ENCODE measurements at regions not wholly inside any gene's neighbourhood (a gene's known extent, or its start where the extent isn't known, plus 50 kb on each side); places are given as distances from the start of the nearest gene placed in this dataset.

DNA sequence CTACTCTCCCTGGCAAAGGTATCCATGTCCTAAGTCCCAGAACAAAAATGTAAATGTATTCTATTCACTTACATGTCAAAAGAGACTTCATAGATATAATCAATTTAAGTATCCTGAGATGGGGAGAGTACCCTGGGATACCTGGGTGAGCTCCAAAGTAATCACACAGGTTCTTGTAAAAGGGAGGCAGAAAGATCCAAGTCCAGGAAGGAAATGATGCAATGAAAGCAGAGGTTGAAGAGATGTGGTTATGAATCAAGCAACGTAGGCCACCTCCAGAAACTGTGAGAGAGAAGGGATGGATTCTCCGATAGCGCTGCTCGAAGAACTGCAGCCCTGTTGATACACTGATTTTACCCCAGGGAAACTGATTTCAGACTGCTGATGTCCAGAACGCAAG, 93.9 kb upstream of the VGLL3 start:
- no peak for DNase-seq (ENCODE audit: low read depth, low spot score)
- Histone ChIP-seq H3K9me3 (ENCODE audit: insufficient read depth, low read length) (no peaks in the 10 kb centered on the region), H3K4me1 (ENCODE audit: insufficient read depth, insufficient read length) (no peaks in the 10 kb centered on the region), H3K27me3 (ENCODE audit: insufficient read depth, insufficient read length) (no peaks in the 10 kb centered on the region), H3K36me3 (ENCODE audit: insufficient read depth, insufficient read length, low read length) (no peaks in the 10 kb centered on the region), H3K9ac (ENCODE audit: insufficient read length, low read depth) (no peak overlapping the region), H3K4me3 (ENCODE audit: insufficient read length, low read depth) (no peak overlapping the region)
- TF ChIP-seq SUZ12 (IDR thresholded peaks at IDR 0.05; ENCODE audit: extremely low read depth, insufficient read depth, insufficient read length) (no peak), ZNF274 (IDR thresholded peaks at IDR 0.05; ENCODE audit: low read depth, low read length) (no peak), YY1 (IDR thresholded peaks at IDR 0.05; ENCODE audit: insufficient read depth, insufficient read length) (no peak)

DNA sequence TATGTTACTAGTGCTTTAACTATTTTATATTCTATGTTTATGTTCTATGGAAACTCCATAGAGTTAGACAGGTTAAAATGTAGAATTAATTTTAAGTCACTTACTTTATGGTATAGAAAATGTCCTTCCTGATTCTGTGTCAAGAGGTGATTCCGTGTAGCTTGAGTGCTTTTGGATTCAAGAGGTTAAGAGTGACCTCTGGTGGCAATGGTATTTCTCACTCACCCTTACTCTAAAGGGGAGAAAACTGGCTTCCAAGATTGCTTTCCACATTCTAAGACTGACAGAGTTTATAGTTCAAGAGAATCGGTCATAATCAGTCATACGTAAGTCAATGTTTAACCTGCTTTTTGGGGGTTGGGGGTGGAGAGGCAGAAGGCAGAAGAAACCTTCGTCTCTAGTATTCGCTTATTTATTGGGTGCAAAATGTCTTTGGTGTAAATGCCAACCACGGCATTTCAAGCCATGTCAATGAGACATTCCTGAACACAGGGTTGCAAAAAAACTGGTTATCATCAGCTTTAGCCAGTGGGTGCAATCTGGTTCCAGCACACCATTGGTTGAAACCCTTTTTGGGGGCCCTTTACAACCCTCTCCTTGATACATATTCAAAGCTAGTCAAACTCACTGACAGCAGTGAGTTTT, 92.0 kb upstream of the VGLL3 start:
- peak; percentile 51 for DNase-seq (ENCODE audit: low read depth, low spot score)
- TF ChIP-seq SUZ12 (IDR thresholded peaks at IDR 0.05; ENCODE audit: extremely low read depth, insufficient read depth, insufficient read length) (no peak), YY1 (IDR thresholded peaks at IDR 0.05; ENCODE audit: insufficient read depth, insufficient read length) (no peak), ZNF274 (IDR thresholded peaks at IDR 0.05; ENCODE audit: low read depth, low read length) (no peak)
- Histone ChIP-seq H3K27me3 (ENCODE audit: insufficient read depth, insufficient read length) (no peaks in the 10 kb centered on the region), H3K4me3 (ENCODE audit: insufficient read length, low read depth) (no peak overlapping the region), H3K9ac (ENCODE audit: insufficient read length, low read depth) (no peak overlapping the region), H3K4me1 (ENCODE audit: insufficient read depth, insufficient read length) (no peaks in the 10 kb centered on the region), H3K36me3 (ENCODE audit: insufficient read depth, insufficient read length, low read length) (no peaks in the 10 kb centered on the region), H3K9me3 (ENCODE audit: insufficient read depth, low read length) (no peaks in the 10 kb centered on the region)

DNA sequence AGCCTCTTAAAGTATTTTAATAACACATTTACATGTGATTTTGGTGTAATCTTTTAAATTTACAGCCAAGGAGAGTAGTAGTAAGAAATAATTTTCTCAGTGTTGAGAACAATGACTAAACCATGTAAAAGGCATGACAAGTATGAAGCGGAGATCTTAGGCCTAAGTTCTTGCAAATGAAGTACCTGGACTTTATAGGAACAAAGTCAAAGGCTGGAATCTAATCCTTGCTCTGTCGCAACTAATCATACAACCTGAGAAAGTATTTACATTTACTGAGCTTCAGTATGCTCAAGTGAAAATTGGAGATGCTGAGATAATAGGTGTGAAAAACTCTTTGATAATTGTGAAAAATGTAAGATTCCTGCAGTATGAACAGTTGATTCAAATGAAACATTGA, 86.4 kb upstream of the VGLL3 start:
- H3K27me3 ChIP-seq (ENCODE audit: insufficient read depth, insufficient read length), result no peaks in the 10 kb centered on the region
- no peaks in the 10 kb centered on the region for H3K36me3 ChIP-seq (ENCODE audit: insufficient read depth, insufficient read length, low read length)
- no peak overlapping the region for H3K9ac ChIP-seq (ENCODE audit: insufficient read length, low read depth)
- no peaks in the 10 kb centered on the region for H3K9me3 ChIP-seq (ENCODE audit: insufficient read depth, low read length)
- TF ChIP-seq SUZ12 (IDR thresholded peaks at IDR 0.05; ENCODE audit: extremely low read depth, insufficient read depth, insufficient read length) (no peak), ZNF274 (IDR thresholded peaks at IDR 0.05; ENCODE audit: low read depth, low read length) (no peak), YY1 (IDR thresholded peaks at IDR 0.05; ENCODE audit: insufficient read depth, insufficient read length) (no peak)
- H3K4me1 ChIP-seq (ENCODE audit: insufficient read depth, insufficient read length), result no peaks in the 10 kb centered on the region
- H3K4me3 ChIP-seq (ENCODE audit: insufficient read length, low read depth), result no peak overlapping the region
- DNase-seq (ENCODE audit: low read depth, low spot score), result no peak

DNA sequence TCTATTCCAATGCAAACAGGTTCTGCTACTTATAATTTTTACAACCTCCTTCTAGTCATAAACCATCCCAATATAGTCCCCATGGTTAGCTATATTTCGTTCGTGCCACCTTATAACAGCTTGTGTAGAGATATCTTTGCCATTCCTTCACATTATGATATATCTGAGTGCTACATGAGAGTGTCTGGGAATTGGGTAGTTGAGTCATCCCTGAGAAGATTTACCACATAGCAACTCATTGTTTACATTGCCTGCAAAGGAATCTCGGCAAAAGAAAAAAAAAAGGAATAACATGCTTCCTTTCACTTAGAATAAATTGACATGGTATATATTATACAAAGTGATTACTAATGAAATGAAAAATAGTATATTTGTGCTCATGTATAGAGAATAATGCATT, 86.0 kb upstream of the VGLL3 start:
- Histone ChIP-seq H3K9ac (ENCODE audit: insufficient read length, low read depth) (no peak overlapping the region), H3K27me3 (ENCODE audit: insufficient read depth, insufficient read length) (no peaks in the 10 kb centered on the region), H3K4me3 (ENCODE audit: insufficient read length, low read depth) (no peak overlapping the region), H3K4me1 (ENCODE audit: insufficient read depth, insufficient read length) (no peaks in the 10 kb centered on the region), H3K9me3 (ENCODE audit: insufficient read depth, low read length) (no peaks in the 10 kb centered on the region), H3K36me3 (ENCODE audit: insufficient read depth, insufficient read length, low read length) (no peaks in the 10 kb centered on the region)
- no peak for DNase-seq (ENCODE audit: low read depth, low spot score)
- TF ChIP-seq YY1 (IDR thresholded peaks at IDR 0.05; ENCODE audit: insufficient read depth, insufficient read length) (no peak), SUZ12 (IDR thresholded peaks at IDR 0.05; ENCODE audit: extremely low read depth, insufficient read depth, insufficient read length) (no peak), ZNF274 (IDR thresholded peaks at IDR 0.05; ENCODE audit: low read depth, low read length) (no peak)

DNA sequence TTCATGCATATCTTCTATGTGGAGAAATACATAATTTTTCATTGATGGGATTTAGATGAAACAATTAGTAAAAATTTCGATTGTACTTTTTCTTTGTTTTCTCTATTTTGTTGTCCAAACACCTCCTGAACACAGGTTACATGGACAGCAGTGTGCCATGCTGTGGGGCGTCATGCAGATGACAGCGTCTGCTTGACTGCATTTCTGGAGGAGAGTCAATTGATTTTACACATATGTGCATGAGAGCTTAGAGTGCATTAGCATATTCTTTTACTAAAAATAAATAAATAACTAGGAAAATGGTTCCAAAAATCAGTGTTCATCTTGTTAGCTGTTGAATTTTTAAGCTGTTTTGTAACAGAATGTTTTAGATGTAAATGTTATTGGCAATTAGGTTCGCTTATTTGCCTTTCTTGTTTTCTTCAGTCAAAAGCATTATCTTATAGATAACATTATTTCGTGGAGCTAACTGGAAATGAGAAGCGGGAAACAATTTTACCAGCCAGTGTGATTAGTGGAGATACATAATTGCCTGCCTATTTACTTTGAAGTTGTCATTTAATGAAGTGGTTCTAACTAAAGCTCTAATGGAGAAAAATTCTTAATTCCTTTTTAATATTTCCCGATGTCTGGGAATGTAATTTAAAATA, 82.7 kb upstream of the VGLL3 start:
- Histone ChIP-seq H3K36me3 (ENCODE audit: insufficient read depth, insufficient read length, low read length) (no peaks in the 10 kb centered on the region), H3K4me1 (ENCODE audit: insufficient read depth, insufficient read length) (no peaks in the 10 kb centered on the region), H3K9ac (ENCODE audit: insufficient read length, low read depth) (no peak overlapping the region), H3K4me3 (ENCODE audit: insufficient read length, low read depth) (no peak overlapping the region), H3K9me3 (ENCODE audit: insufficient read depth, low read length) (no peaks in the 10 kb centered on the region), H3K27me3 (ENCODE audit: insufficient read depth, insufficient read length) (no peaks in the 10 kb centered on the region)
- TF ChIP-seq ZNF274 (IDR thresholded peaks at IDR 0.05; ENCODE audit: low read depth, low read length) (no peak), YY1 (IDR thresholded peaks at IDR 0.05; ENCODE audit: insufficient read depth, insufficient read length) (no peak), SUZ12 (IDR thresholded peaks at IDR 0.05; ENCODE audit: extremely low read depth, insufficient read depth, insufficient read length) (no peak)
- no peak for DNase-seq (ENCODE audit: low read depth, low spot score)

DNA sequence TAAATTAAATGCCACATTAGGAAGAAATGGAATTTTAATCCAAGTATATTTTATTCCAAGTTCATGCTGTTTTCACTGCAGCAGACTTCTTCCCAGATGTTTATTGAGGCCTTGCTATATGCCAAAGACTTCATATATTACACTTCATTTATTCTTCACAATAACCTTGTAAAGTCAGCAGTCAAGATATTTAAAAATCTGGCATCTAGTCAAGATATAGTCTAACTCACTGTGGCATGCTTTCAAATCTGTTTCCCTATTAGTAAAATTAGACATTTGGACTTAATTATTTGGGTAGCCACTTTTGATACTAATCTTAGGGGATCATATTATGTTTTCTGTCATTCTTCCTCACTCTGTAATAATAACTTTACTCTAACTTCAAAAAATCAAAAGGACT, 81.5 kb upstream of the VGLL3 start:
- no peaks in the 10 kb centered on the region for H3K4me1 ChIP-seq (ENCODE audit: insufficient read depth, insufficient read length)
- TF ChIP-seq YY1 (IDR thresholded peaks at IDR 0.05; ENCODE audit: insufficient read depth, insufficient read length) (no peak), ZNF274 (IDR thresholded peaks at IDR 0.05; ENCODE audit: low read depth, low read length) (no peak), SUZ12 (IDR thresholded peaks at IDR 0.05; ENCODE audit: extremely low read depth, insufficient read depth, insufficient read length) (no peak)
- no peaks in the 10 kb centered on the region for H3K9me3 ChIP-seq (ENCODE audit: insufficient read depth, low read length)
- no peak overlapping the region for H3K9ac ChIP-seq (ENCODE audit: insufficient read length, low read depth)
- H3K36me3 ChIP-seq (ENCODE audit: insufficient read depth, insufficient read length, low read length), result no peaks in the 10 kb centered on the region
- no peak overlapping the region for H3K4me3 ChIP-seq (ENCODE audit: insufficient read length, low read depth)
- no peaks in the 10 kb centered on the region for H3K27me3 ChIP-seq (ENCODE audit: insufficient read depth, insufficient read length)
- DNase-seq (ENCODE audit: low read depth, low spot score), result no peak

DNA sequence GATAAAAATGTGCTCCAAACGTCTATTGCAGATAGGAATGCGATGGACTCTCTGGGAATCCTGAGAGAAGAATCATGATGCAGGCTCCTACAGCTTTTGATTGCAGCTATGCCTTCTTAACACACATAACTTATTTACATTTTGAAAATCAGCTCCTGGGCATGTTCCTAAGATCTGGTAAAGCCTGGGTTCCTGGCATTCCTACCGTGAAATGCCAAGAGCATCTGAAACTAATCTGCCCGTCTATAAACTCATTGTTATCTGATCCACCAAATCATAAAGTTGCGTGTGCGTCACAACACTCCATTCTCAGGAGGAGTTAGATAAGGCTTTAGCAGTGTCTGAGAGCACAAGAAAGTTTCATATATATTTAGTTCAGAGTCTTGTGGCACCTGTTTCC, 79.0 kb upstream of the VGLL3 start:
- Histone ChIP-seq H3K9ac (ENCODE audit: insufficient read length, low read depth) (no peak overlapping the region), H3K4me3 (ENCODE audit: insufficient read length, low read depth) (no peak overlapping the region), H3K9me3 (ENCODE audit: insufficient read depth, low read length) (no peaks in the 10 kb centered on the region), H3K4me1 (ENCODE audit: insufficient read depth, insufficient read length) (no peaks in the 10 kb centered on the region), H3K36me3 (ENCODE audit: insufficient read depth, insufficient read length, low read length) (no peaks in the 10 kb centered on the region), H3K27me3 (ENCODE audit: insufficient read depth, insufficient read length) (no peaks in the 10 kb centered on the region)
- TF ChIP-seq SUZ12 (IDR thresholded peaks at IDR 0.05; ENCODE audit: extremely low read depth, insufficient read depth, insufficient read length) (no peak), ZNF274 (IDR thresholded peaks at IDR 0.05; ENCODE audit: low read depth, low read length) (no peak), YY1 (IDR thresholded peaks at IDR 0.05; ENCODE audit: insufficient read depth, insufficient read length) (no peak)
- no peak for DNase-seq (ENCODE audit: low read depth, low spot score)

All from NT2/D1 (cell line).